A673 (cell line): ENCODE measurements at regions not wholly inside any gene's neighbourhood (a gene's known extent, or its start where the extent isn't known, plus 50 kb on each side); places are given as distances from the start of the nearest gene placed in this dataset.

Experiments used
- BruUV-seq: library from RNA; stranded (reverse); fragments of 400-500 nt; replicated peaks from 2 replicates; lab custom pipeline; 2021; lab: Mats Ljungman, UMichigan
- CTCF ChIA-PET: fragments of 300-600 bp; sonication (Branson Sonifier 250); formaldehyde crosslinking; loops from one replicate; lab custom pipeline; 2022; ENCODE audit warnings: antibody characterized with exemption; lab: Charles Lee
- POLR2A ChIA-PET: fragments of 300-600 bp; sonication (Branson Sonifier 250); formaldehyde crosslinking; loops from one replicate; lab custom pipeline; 2022; ENCODE audit warnings: antibody characterized with exemption; ENCODE audit not compliant: low non-redundant PET; lab: Charles Lee
- DNase-seq: peaks from one replicate; pipeline ENCODE4 v3.0.0-alpha.2; 2015; ENCODE audit warnings: low spot score
- H3K27ac ChIP-seq: fragments of 200-600 bp; sonication (generic); 2 replicates; pipeline ENCODE4 v1.5.1; 2016; ENCODE audit warnings: mixed run types, low read depth, mild to moderate bottlenecking, mixed read lengths, antibody characterized with exemption, low read length; ENCODE audit not compliant: poor library complexity, severe bottlenecking
- H3K27me3 ChIP-seq: fragments of 200-600 bp; sonication (generic); replicated peaks from 2 replicates; pipeline ENCODE4 v1.6.1; 2017; ENCODE audit warnings: mixed run types, low read depth, mild to moderate bottlenecking, mixed read lengths, antibody characterized with exemption, low read length; ENCODE audit not compliant: insufficient read depth, poor library complexity
- H3K36me3 ChIP-seq: fragments of 200-600 bp; sonication (generic); 2 replicates; pipeline ENCODE4 v1.6.1; 2016; ENCODE audit warnings: mixed run types, mild to moderate bottlenecking, mixed read lengths, antibody characterized with exemption, low read length; ENCODE audit not compliant: insufficient read depth, poor library complexity, severe bottlenecking
- H3K4me1 ChIP-seq: fragments of 200-600 bp; sonication (generic); 2 replicates; pipeline ENCODE4 v1.6.1; 2017; ENCODE audit warnings: mixed run types, mild to moderate bottlenecking, mixed read lengths, antibody characterized with exemption, low read length; ENCODE audit not compliant: insufficient read depth, poor library complexity, severe bottlenecking
- H3K4me3 ChIP-seq: fragments of 200-600 bp; sonication (generic); 2 replicates; pipeline ENCODE4 v1.5.1; 2016; ENCODE audit warnings: low read depth, mixed run types, mild to moderate bottlenecking, mixed read lengths, low read length; ENCODE audit not compliant: poor library complexity, severe bottlenecking
- H3K9me3 ChIP-seq: fragments of 200-600 bp; sonication (generic); 2 replicates; pipeline ENCODE4 v1.6.1; 2016; ENCODE audit warnings: mixed run types, low read depth, mild to moderate bottlenecking, mixed read lengths, antibody characterized with exemption, low read length; ENCODE audit not compliant: poor library complexity, severe bottlenecking
- EZH2 ChIP-seq: fragments of 200-600 bp; sonication (generic); IDR thresholded peaks from 2 replicates; pipeline ENCODE4 v1.6.1; 2017; ENCODE audit warnings: borderline replicate concordance, low read depth, mild to moderate bottlenecking, mixed read lengths, antibody characterized with exemption, low read length; ENCODE audit not compliant: poor library complexity, severe bottlenecking
- intact Hi-C: fragments of 100-400 bp; cut with micrococcal nuclease; formaldehyde crosslinking; loops from one replicate; pipeline ENCODE4 v1.10.0; 2022; ENCODE audit not compliant: unreplicated experiment
- TF ChIP-seq, protein P1 (sequence below): fragments of 300-800, 200-600 bp; sonication (generic); conservative IDR thresholded peaks from 2 replicates; pipeline ENCODE4 v1.5.1; 2017; ENCODE audit warnings: low read depth, mild to moderate bottlenecking, antibody characterized with exemption, low read length, moderate library complexity, mixed read lengths

GRCh38 chr12:33581613-33582122 lies 142.0 kb upstream of the SYT10 start:
- no peaks in the 10 kb centered on the region for H3K4me1 ChIP-seq
- TF ChIP-seq, protein P1, sequence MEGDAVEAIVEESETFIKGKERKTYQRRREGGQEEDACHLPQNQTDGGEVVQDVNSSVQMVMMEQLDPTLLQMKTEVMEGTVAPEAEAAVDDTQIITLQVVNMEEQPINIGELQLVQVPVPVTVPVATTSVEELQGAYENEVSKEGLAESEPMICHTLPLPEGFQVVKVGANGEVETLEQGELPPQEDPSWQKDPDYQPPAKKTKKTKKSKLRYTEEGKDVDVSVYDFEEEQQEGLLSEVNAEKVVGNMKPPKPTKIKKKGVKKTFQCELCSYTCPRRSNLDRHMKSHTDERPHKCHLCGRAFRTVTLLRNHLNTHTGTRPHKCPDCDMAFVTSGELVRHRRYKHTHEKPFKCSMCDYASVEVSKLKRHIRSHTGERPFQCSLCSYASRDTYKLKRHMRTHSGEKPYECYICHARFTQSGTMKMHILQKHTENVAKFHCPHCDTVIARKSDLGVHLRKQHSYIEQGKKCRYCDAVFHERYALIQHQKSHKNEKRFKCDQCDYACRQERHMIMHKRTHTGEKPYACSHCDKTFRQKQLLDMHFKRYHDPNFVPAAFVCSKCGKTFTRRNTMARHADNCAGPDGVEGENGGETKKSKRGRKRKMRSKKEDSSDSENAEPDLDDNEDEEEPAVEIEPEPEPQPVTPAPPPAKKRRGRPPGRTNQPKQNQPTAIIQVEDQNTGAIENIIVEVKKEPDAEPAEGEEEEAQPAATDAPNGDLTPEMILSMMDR: no peak
- no peak for TF ChIP-seq EZH2
- ChIA-PET POLR2A (no interaction called here), CTCF (no interaction called here)
- no peaks in the 10 kb centered on the region for H3K36me3 ChIP-seq
- H3K9me3 ChIP-seq: no peaks in the 10 kb centered on the region
- H3K27ac ChIP-seq: no peak overlapping the region
- H3K4me3 ChIP-seq: no peak overlapping the region
- BruUV-seq: no TSS peak
- no peak for DNase-seq
- H3K27me3 ChIP-seq: no peaks in the 10 kb centered on the region
- intact Hi-C loops: no loop called here

DNA sequence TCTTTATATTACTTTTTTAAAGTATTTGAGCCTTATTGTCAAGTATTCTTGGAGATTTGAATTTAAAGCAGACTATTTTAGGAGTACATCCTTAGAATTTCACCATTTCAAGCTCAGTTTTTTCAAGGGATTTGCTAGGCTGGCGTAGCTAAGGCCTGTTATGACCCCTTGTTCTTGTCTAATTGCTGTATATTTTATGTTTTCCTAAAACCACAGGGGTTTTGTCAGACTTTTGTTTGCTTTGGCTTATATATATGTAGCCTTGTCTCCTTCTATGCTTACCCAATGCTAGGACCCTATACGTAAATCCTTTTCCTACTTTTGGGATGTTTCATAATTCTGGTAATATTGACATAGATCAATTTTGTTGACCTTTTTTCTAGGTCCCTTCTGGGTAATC lies 147.0 kb upstream of the SYT10 start:
- intact Hi-C loops: no loop called here
- ChIA-PET CTCF (no interaction called here), POLR2A (no interaction called here)
- TF ChIP-seq, protein P1: no peak
- TF ChIP-seq EZH2: no peak
- Histone ChIP-seq H3K36me3 (no peaks in the 10 kb centered on the region), H3K4me1 (no peaks in the 10 kb centered on the region), H3K9me3 (no peaks in the 10 kb centered on the region), H3K27me3 (no peaks in the 10 kb centered on the region), H3K27ac (no peak overlapping the region), H3K4me3 (no peak overlapping the region)
- no peak for DNase-seq
- BruUV-seq: no TSS peak

DNA sequence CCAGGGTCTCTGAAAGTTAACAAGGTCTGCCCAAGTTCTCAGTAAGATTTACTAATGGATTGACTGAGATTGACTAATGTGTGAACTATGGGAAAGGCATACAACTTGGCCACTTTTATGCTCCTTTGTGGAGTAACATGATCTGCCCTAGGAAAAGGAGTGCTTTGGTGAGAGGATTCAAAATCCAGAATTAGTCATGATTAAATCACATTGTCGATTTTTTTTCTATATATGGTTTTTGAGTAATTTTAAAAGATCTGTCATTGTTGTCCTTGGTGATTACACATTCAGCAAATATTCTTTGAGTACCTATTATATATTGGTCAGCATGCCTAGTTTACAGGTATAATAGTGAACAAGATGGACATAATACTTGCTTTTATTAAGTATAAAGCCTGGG lies 147.7 kb upstream of the SYT10 start:
- DNase-seq: no peak
- TF ChIP-seq EZH2: no peak
- TF ChIP-seq, protein P1: no peak
- Histone ChIP-seq H3K9me3 (no peaks in the 10 kb centered on the region), H3K27ac (no peak overlapping the region), H3K4me1 (no peaks in the 10 kb centered on the region), H3K27me3 (no peaks in the 10 kb centered on the region), H3K4me3 (no peak overlapping the region), H3K36me3 (no peaks in the 10 kb centered on the region)
- ChIA-PET CTCF (no interaction called here), POLR2A (no interaction called here)
- BruUV-seq: no TSS peak
- intact Hi-C loops: no loop called here
